GM12878 (cell line): ENCODE measurements at regions not wholly inside any gene's neighbourhood (a gene's known extent, or its start where the extent isn't known, plus 50 kb on each side); places are given as distances from the start of the nearest gene placed in this dataset.
A peak's percentile ranks its signal among the peaks of the same experiment; 100 is the strongest.

Experiments
- ATAC-seq: fragments of 200-7000 bp; cut with Tn5 transposase; 3 replicates; pipeline ENCODE4 v1.9.1; 2020; ENCODE audit warnings: mild to moderate bottlenecking, moderate library complexity
- BruUV-seq: library from RNA; stranded (reverse); fragments of 400-500 nt; replicated peaks from 2 replicates; lab custom pipeline; 2021; lab: Mats Ljungman, UMichigan
- CTCF ChIA-PET: fragments of 300-600 bp; sonication (Branson Sonifier 250); formaldehyde crosslinking; extraction: SDS; loops from one replicate; lab custom pipeline; 2021; ENCODE audit warnings: inconsistent platforms; lab: Yijun Ruan, JAX
- POLR2A ChIA-PET: fragments of 350-600 bp; formaldehyde crosslinking; extraction: SDS; loops from one replicate; lab custom pipeline; 2021; ENCODE audit warnings: inconsistent platforms; lab: Charles Lee
- RAD21 ChIA-PET: fragments of 300-600 bp; sonication (Branson Sonifier 250); formaldehyde crosslinking; loops from one replicate; lab custom pipeline; 2023; ENCODE audit warnings: antibody characterized with exemption; ENCODE audit not compliant: unreplicated experiment; lab: Charles Lee
- SMC1A ChIA-PET: fragments of 300-600 bp; sonication (Branson Sonifier 250); formaldehyde crosslinking; loops from one replicate; lab custom pipeline; 2023; ENCODE audit not compliant: unreplicated experiment, uncharacterized antibody; lab: Charles Lee
- DNase-seq: peaks from one replicate; pipeline ENCODE4 v3.0.0-alpha.2; 2011; ENCODE audit warnings: low read depth, low spot score
- FAIRE-seq: peaks from 3 replicates; lab custom pipeline; 2011; peaks lifted over from hg19 to GRCh38; lab: Jason Lieb, UNC
- H2AFZ ChIP-seq: 2 replicates; pipeline ENCODE4 v1.6.0; 2011; ENCODE audit warnings: low read depth, low read length, control low read depth; ENCODE audit not compliant: control insufficient read depth
- H3K27ac ChIP-seq: 2 replicates; pipeline ENCODE4 v1.5.1; 2011; ENCODE audit warnings: control low read depth; ENCODE audit not compliant: control insufficient read depth, insufficient read depth
- H3K27me3 ChIP-seq, 2 experiments: replicated peaks in 1 of 2; 2 replicates each; pipeline versions ENCODE4 v1.6.0 to v1.6.1; 2011; ENCODE audit warnings: low read length in 1 of 2; ENCODE audit not compliant: control insufficient read depth in 2 of 2, insufficient read depth in 2 of 2
- H3K36me3 ChIP-seq, 2 experiments: 2 replicates each; pipeline ENCODE4 v1.5.1; 2011; ENCODE audit warnings: low read length in 1 of 2; ENCODE audit not compliant: control insufficient read depth in 2 of 2, insufficient read depth in 2 of 2
- H3K4me1 ChIP-seq: 2 replicates; pipeline ENCODE4 v1.6.1; 2011; ENCODE audit warnings: mild to moderate bottlenecking, low read length, moderate library complexity, mixed read lengths; ENCODE audit not compliant: control insufficient read depth, insufficient read depth
- H3K4me2 ChIP-seq: 2 replicates; pipeline ENCODE4 v1.6.0; 2011; ENCODE audit warnings: control low read depth; ENCODE audit not compliant: control insufficient read depth, insufficient read depth
- H3K4me3 ChIP-seq: fragments of 200-600 bp; sonication (generic); 2 replicates; pipeline ENCODE4 v1.5.1; 2016
- H3K79me2 ChIP-seq: 2 replicates; pipeline ENCODE4 v1.6.0; 2011; ENCODE audit warnings: low read length; ENCODE audit not compliant: control insufficient read depth, insufficient read depth
- H3K9ac ChIP-seq: 2 replicates; pipeline ENCODE4 v1.8.0; 2011; ENCODE audit warnings: low read length, control low read depth, mixed read lengths; ENCODE audit not compliant: control insufficient read depth, insufficient read depth
- H3K9me3 ChIP-seq: replicated peaks from 3 replicates; pipeline ENCODE4 v1.5.1; 2011; ENCODE audit warnings: mild to moderate bottlenecking, low read length; ENCODE audit not compliant: control insufficient read depth, insufficient read depth
- H4K20me1 ChIP-seq: 2 replicates; pipeline ENCODE4 v1.6.0; 2011; ENCODE audit not compliant: control insufficient read depth, insufficient read depth
- ATF2 ChIP-seq: IDR thresholded peaks from 2 replicates; pipeline ENCODE4 v1.6.1; 2012; ENCODE audit warnings: low read length, inconsistent platforms
- BCL11A ChIP-seq: IDR thresholded peaks from 2 replicates; pipeline ENCODE4 v1.6.1; 2011; ENCODE audit warnings: low read depth, low read length
- BCL3 ChIP-seq: IDR thresholded peaks from 2 replicates; pipeline ENCODE4 v1.6.1; 2011; ENCODE audit warnings: borderline replicate concordance, low read depth, mild to moderate bottlenecking, moderate library complexity, low read length; ENCODE audit not compliant: insufficient read depth, poor library complexity, severe bottlenecking
- BHLHE40 ChIP-seq, 2 experiments: fragments of 450-650 bp in 1 of 2; IDR thresholded peaks; 2 replicates each; pipeline ENCODE4 v1.6.1; 2011 to 2017; ENCODE audit warnings: low read depth in 2 of 2, borderline replicate concordance in 1 of 2, improper control_type of control experiment in 1 of 2, low read length in 1 of 2, mild to moderate bottlenecking in 1 of 2
- CBX3 ChIP-seq: fragments of 200-600 bp; sonication (generic); IDR thresholded peaks from 2 replicates; pipeline ENCODE4 v1.6.1; 2016; ENCODE audit warnings: low read depth, borderline replicate concordance
- CBX5 ChIP-seq: sonication (generic); IDR thresholded peaks from 2 replicates; pipeline ENCODE4 v1.6.1; 2016; ENCODE audit warnings: low read depth, moderate library complexity, mild to moderate bottlenecking, inconsistent platforms
- CHD4 ChIP-seq: fragments of 200-600 bp; sonication (generic); IDR thresholded peaks from 2 replicates; pipeline ENCODE4 v1.6.1; 2016; ENCODE audit warnings: mild to moderate bottlenecking
- DPF2 ChIP-seq: fragments of 450-650 bp; IDR thresholded peaks from 2 replicates; pipeline ENCODE4 v1.6.1; 2017; ENCODE audit warnings: mild to moderate bottlenecking
- EP300 ChIP-seq, 2 experiments: fragments of 150-350 bp in 1 of 2; IDR thresholded peaks; 2 replicates each; pipeline ENCODE4 v1.6.1; 2011 to 2012; ENCODE audit warnings: low read depth in 2 of 2, low read length in 2 of 2, borderline replicate concordance in 1 of 2, improper control_type of control experiment in 1 of 2, inconsistent platforms in 1 of 2; ENCODE audit not compliant: control insufficient read depth in 1 of 2
- FOXM1 ChIP-seq: IDR thresholded peaks from 2 replicates; pipeline ENCODE4 v1.6.1; 2012; ENCODE audit warnings: low read depth, mild to moderate bottlenecking, inconsistent platforms, low read length, moderate library complexity
- HDGF ChIP-seq: fragments of 450-650 bp; IDR thresholded peaks from 2 replicates; pipeline ENCODE4 v1.6.1; 2016; ENCODE audit warnings: antibody characterized with exemption
- IKZF1 ChIP-seq: fragments of 450-650 bp; conservative IDR thresholded peaks from 2 replicates; pipeline ENCODE4 v1.6.1; 2017; ENCODE audit warnings: antibody characterized with exemption, mild to moderate bottlenecking
- IKZF2 ChIP-seq, 2 experiments: fragments of 450-650 bp; IDR thresholded peaks; 2 replicates each; pipeline ENCODE4 v1.6.1; 2017; ENCODE audit warnings: mild to moderate bottlenecking in 2 of 2, moderate library complexity in 2 of 2
- IRF3 ChIP-seq: fragments of 450-650 bp; IDR thresholded peaks from 2 replicates; pipeline ENCODE4 v1.6.1; 2014; ENCODE audit warnings: mild to moderate bottlenecking
- IRF4 ChIP-seq: IDR thresholded peaks from 2 replicates; pipeline ENCODE4 v1.6.1; 2011; ENCODE audit warnings: low read depth, low read length
- KAT2A ChIP-seq: conservative IDR thresholded peaks from 2 replicates; pipeline ENCODE4 v1.6.1; 2011; ENCODE audit warnings: low read depth, low read length; ENCODE audit not compliant: control insufficient read depth
- MEF2A ChIP-seq: IDR thresholded peaks from 2 replicates; pipeline ENCODE4 v1.6.1; 2011; ENCODE audit warnings: low read depth, mild to moderate bottlenecking, low read length, moderate library complexity; ENCODE audit not compliant: insufficient read depth
- NBN ChIP-seq: fragments of 450-650 bp; IDR thresholded peaks from 2 replicates; pipeline ENCODE4 v1.6.1; 2016
- NR2C1 ChIP-seq: fragments of 450-650 bp; IDR thresholded peaks from 2 replicates; pipeline ENCODE4 v1.6.1; 2017; ENCODE audit warnings: antibody characterized with exemption, mild to moderate bottlenecking, moderate library complexity
- PKNOX1 ChIP-seq: fragments of 450-650 bp; IDR thresholded peaks from 2 replicates; pipeline ENCODE4 v1.6.1; 2016; ENCODE audit warnings: mild to moderate bottlenecking
- YBX1 ChIP-seq: fragments of 450-650 bp; IDR thresholded peaks from 2 replicates; pipeline ENCODE4 v1.6.1; 2016; ENCODE audit warnings: antibody characterized with exemption
- ZSCAN29 ChIP-seq: fragments of 450-650 bp; IDR thresholded peaks from 2 replicates; pipeline ENCODE4 v1.6.1; 2017; ENCODE audit warnings: mild to moderate bottlenecking, moderate library complexity
- WGBS: methylation state at CpG from one replicate; pipeline ENCODE4 v1.1.6; 2016; ENCODE audit warnings: low lambda C conversion rate; ENCODE audit not compliant: insufficient replicate concordance, insufficient coverage; ENCODE audit errors: missing lambda C conversion rate; 5-methylcytosine and 5-hydroxymethylcytosine counted together
- in situ Hi-C: fragments of 300-500 bp; cut with MboI; formaldehyde crosslinking; loops from 9 replicates; pipeline ENCODE4 v1.14.3; 2018; ENCODE audit warnings: mixed read lengths
- intact Hi-C: fragments of 100-400 bp; cut with micrococcal nuclease; formaldehyde crosslinking; loops from one replicate; pipeline ENCODE4 v1.14.2; 2022; ENCODE audit not compliant: unreplicated experiment

GRCh38 chr20:19860737-19861136, 102.7 kb downstream of the RIN2 start:
- Histone ChIP-seq H3K36me3 (no peaks in the 10 kb centered on the region), H3K27me3 (no peaks in the 10 kb centered on the region), H4K20me1 (no peaks in the 10 kb centered on the region), H3K4me2 (no peak overlapping the region), H3K79me2 (no peaks in the 10 kb centered on the region), H2AFZ (no peak overlapping the region), H3K27ac (no peak overlapping the region), H3K4me3 (no peak overlapping the region), H3K9me3 (no peaks in the 10 kb centered on the region), H3K4me1 (no peaks in the 10 kb centered on the region), H3K9ac (no peak overlapping the region)
- DNase-seq: peak; percentile 21
- FAIRE-seq: no peak
- ChIA-PET RAD21 (interaction anchor here (1.1 kb wide), 1 partner anchor 124 kb away, joined by 3 read pairs; no protein-coding TSS in a partner anchor), SMC1A (interaction anchor here (0.7 to 1.4 kb wide), 5 partner anchors 27 to 74 kb away, joined by 3 to 6 read pairs (median 4); no protein-coding TSS in a partner anchor), POLR2A (interaction anchor here (0.5 to 0.6 kb wide), 2 partner anchors 40 to 165 kb away, joined by 3 to 5 read pairs; no protein-coding TSS in a partner anchor), CTCF (interaction anchor here (0.9 kb wide), 1 partner anchor 40 kb away, joined by 3 read pairs; no protein-coding TSS in a partner anchor)
- 4% methylated on average over 2 of the region's 2 CpGs for WGBS
- BruUV-seq: no TSS peak
- intact Hi-C loops (loop anchor here (1.0 to 2.0 kb wide), 2 partner anchors 46 to 54 kb away; no protein-coding TSS in a partner anchor), in situ Hi-C loops (no loop called here)
- peak; percentile 93 for ATAC-seq
- TF ChIP-seq CBX5 (no peak), BCL3 (no peak), EP300 (IDR thresholded peaks at IDR 0.05; ENCODE audit: borderline replicate concordance in 1 of 2, control insufficient read depth in 1 of 2, low read depth in 2 of 2, low read length in 2 of 2) (peak in 1 of 2 experiments; percentile 30; a peak in 2 of 4 replicates), CBX3 (no peak), ZSCAN29 (no peak), NR2C1 (no peak), BHLHE40 (IDR thresholded peaks at IDR 0.05; ENCODE audit: borderline replicate concordance in 1 of 2, low read depth in 2 of 2, low read length in 1 of 2) (0 out of 4 replicates have a peak, but pooled peaks of 1 of the 2 experiments have one; percentile 5), MEF2A (no peak), ATF2 (no peak), IKZF2 (IDR thresholded peaks at IDR 0.05) (peak; percentile 51 to 62; a peak in 3 of 4 replicates), YBX1 (no peak), CHD4 (no peak), IRF4 (0 out of 2 replicates have a peak, but pooled peaks have one; percentile 32), PKNOX1 (peak; percentile 49; the same call in 1 of the 2 replicates), NBN (no peak), FOXM1 (no peak), HDGF (no peak), IKZF1 (peak; percentile 73), KAT2A (no peak), DPF2 (peak; percentile 85), BCL11A (peak; percentile 45), IRF3 (no peak)
